ENCODE measurements at regions not wholly inside any gene's neighbourhood (a gene's known extent, or its start where the extent isn't known, plus 50 kb on each side); places are given as distances from the start of the nearest gene placed in this dataset.
A peak's percentile ranks its signal among the peaks of the same experiment; 100 is the strongest.

DNA sequence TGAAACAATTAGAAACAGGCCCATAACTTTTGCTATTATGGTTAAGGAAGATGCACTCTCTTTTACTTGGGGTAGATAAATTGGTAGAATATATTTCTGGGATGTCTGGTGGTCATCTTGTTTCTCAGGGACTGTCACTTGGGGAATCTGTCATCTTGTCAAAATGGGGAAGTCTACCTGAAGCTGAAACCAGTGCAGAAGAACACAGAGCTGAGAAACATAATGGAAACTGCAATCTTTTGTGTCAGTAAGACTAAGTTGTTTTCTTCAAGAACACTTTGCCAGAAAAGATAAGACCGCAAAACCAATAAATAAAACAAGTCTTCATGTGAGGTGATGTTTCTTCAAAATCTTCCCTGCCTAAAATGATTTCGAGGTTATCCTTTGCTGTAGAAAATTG lies 92.0 kb downstream of the NAA11 start (continued):
- TF ChIP-seq, protein P1, sequence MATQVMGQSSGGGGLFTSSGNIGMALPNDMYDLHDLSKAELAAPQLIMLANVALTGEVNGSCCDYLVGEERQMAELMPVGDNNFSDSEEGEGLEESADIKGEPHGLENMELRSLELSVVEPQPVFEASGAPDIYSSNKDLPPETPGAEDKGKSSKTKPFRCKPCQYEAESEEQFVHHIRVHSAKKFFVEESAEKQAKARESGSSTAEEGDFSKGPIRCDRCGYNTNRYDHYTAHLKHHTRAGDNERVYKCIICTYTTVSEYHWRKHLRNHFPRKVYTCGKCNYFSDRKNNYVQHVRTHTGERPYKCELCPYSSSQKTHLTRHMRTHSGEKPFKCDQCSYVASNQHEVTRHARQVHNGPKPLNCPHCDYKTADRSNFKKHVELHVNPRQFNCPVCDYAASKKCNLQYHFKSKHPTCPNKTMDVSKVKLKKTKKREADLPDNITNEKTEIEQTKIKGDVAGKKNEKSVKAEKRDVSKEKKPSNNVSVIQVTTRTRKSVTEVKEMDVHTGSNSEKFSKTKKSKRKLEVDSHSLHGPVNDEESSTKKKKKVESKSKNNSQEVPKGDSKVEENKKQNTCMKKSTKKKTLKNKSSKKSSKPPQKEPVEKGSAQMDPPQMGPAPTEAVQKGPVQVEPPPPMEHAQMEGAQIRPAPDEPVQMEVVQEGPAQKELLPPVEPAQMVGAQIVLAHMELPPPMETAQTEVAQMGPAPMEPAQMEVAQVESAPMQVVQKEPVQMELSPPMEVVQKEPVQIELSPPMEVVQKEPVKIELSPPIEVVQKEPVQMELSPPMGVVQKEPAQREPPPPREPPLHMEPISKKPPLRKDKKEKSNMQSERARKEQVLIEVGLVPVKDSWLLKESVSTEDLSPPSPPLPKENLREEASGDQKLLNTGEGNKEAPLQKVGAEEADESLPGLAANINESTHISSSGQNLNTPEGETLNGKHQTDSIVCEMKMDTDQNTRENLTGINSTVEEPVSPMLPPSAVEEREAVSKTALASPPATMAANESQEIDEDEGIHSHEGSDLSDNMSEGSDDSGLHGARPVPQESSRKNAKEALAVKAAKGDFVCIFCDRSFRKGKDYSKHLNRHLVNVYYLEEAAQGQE (IDR thresholded peaks at IDR 0.05; ENCODE audit: borderline replicate concordance) = no peak
- TF ChIP-seq, protein P1 (CRISPR knock-in tag; IDR thresholded peaks at IDR 0.05; ENCODE audit: low read depth) = no peak
- TF ChIP-seq BRD4 (IDR thresholded peaks at IDR 0.05) (no peak), PHB (CRISPR knock-in tag; IDR thresholded peaks at IDR 0.05) (no peak), SRSF3 (IDR thresholded peaks at IDR 0.05; ENCODE audit: insufficient read depth, low read length) (no peak), NFATC3 (IDR thresholded peaks at IDR 0.05) (no peak), ARNT (IDR thresholded peaks at IDR 0.05) (no peak), MEIS2 (IDR thresholded peaks at IDR 0.05; ENCODE audit: partially characterized antibody) (peak; percentile 76), RHOXF2B (CRISPR knock-in tag; conservative IDR thresholded peaks at IDR 0.05) (no peak), RBM25 (IDR thresholded peaks at IDR 0.05; ENCODE audit: low read depth, low read length, severe bottlenecking) (no peak), JUN (IDR thresholded peaks at IDR 0.05; ENCODE audit: borderline replicate concordance, low read depth, low read length) (no peak), JUN (CRISPR knock-in tag; IDR thresholded peaks at IDR 0.05; ENCODE audit: borderline replicate concordance) (no peak), JUND (IDR thresholded peaks at IDR 0.05; ENCODE audit: borderline replicate concordance, low read depth, low read length) (no peak), JUND (tag; IDR thresholded peaks at IDR 0.05; ENCODE audit: borderline replicate concordance, low read depth, low read length) (no peak), POLR2A (conservative IDR thresholded peaks at IDR 0.05) (no peak), ZC3H11A (IDR thresholded peaks at IDR 0.05; ENCODE audit: low read depth, low read length) (no peak), ZNF707 (CRISPR knock-in tag; conservative IDR thresholded peaks at IDR 0.05) (no peak), ZKSCAN1 (IDR thresholded peaks at IDR 0.05; ENCODE audit: low read depth, low read length) (no peak), SMAD4 (CRISPR knock-in tag; conservative IDR thresholded peaks at IDR 0.05) (no peak), ZKSCAN3 (CRISPR knock-in tag; IDR thresholded peaks at IDR 0.05) (no peak), RCOR1 (IDR thresholded peaks at IDR 0.05; ENCODE audit: borderline replicate concordance in 1 of 2, low read depth in 2 of 2, low read length in 2 of 2) (0 out of 4 replicates have a peak, but pooled peaks of 1 of the 2 experiments have one; percentile 12), KDM1A (IDR thresholded peaks at IDR 0.05) (peak in 1 of 2 experiments; percentile 45; a peak in 1 of 4 replicates), TCF3 (CRISPR knock-in tag; IDR thresholded peaks at IDR 0.05) (peak; percentile 36; the same call in 1 of the 2 replicates), ELF2 (CRISPR knock-in tag; IDR thresholded peaks at IDR 0.05) (no peak), ZNF561 (CRISPR knock-in tag; conservative IDR thresholded peaks at IDR 0.05) (no peak)
- TF ChIP-seq, protein P2, sequence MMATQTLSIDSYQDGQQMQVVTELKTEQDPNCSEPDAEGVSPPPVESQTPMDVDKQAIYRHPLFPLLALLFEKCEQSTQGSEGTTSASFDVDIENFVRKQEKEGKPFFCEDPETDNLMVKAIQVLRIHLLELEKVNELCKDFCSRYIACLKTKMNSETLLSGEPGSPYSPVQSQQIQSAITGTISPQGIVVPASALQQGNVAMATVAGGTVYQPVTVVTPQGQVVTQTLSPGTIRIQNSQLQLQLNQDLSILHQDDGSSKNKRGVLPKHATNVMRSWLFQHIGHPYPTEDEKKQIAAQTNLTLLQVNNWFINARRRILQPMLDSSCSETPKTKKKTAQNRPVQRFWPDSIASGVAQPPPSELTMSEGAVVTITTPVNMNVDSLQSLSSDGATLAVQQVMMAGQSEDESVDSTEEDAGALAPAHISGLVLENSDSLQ (IDR thresholded peaks at IDR 0.05) = peak; percentile 59; the same call in 1 of the 2 replicates

Data from K562 (cell line).